HCT116 (cell line): ENCODE measurements at regions not wholly inside any gene's neighbourhood (a gene's known extent, or its start where the extent isn't known, plus 50 kb on each side); places are given as distances from the start of the nearest gene placed in this dataset.

Source experiments
- ATAC-seq: fragments of 200-7000 bp; cut with Tn5 transposase; 2 replicates; pipeline ENCODE4 v1.9.1; 2020; ENCODE audit warnings: mild to moderate bottlenecking, moderate library complexity
- BruUV-seq: library from RNA; stranded (reverse); fragments of 400-500 nt; replicated peaks from 2 replicates; lab custom pipeline; 2021; lab: Mats Ljungman, UMichigan
- CTCF ChIA-PET: fragments of 300-600 bp; sonication (Branson Sonifier 250); formaldehyde crosslinking; loops from one replicate; lab custom pipeline; 2021; ENCODE audit warnings: antibody characterized with exemption; lab: Charles Lee
- POLR2A ChIA-PET: fragments of 300-600, 350-600 bp; sonication (Branson Sonifier 250); formaldehyde crosslinking; loops from one replicate; lab custom pipeline; 2021; ENCODE audit warnings: antibody characterized with exemption; lab: Charles Lee
- RAD21 ChIA-PET, 2 experiments: fragments of 300-600 bp; sonication (Branson Sonifier 250); formaldehyde crosslinking; loops; one replicate each; lab custom pipeline; 2023; ENCODE audit warnings: low total read pairs in 2 of 2; ENCODE audit not compliant: uncharacterized antibody in 2 of 2, unreplicated experiment in 2 of 2, low non-redundant PET in 1 of 2; lab: Charles Lee
- DNase-seq: peaks from one replicate; pipeline ENCODE4 v3.0.0-alpha.2; 2010; ENCODE audit warnings: low read depth, low spot score
- H2AFZ ChIP-seq: fragments of 200-600 bp; shearing (Covaris generic), sonication (generic); 2 replicates; pipeline ENCODE4 v1.6.1; 2017; ENCODE audit warnings: low read depth, mixed run types, mixed read lengths, antibody characterized with exemption, low read length; ENCODE audit not compliant: poor library complexity, severe bottlenecking
- H3K27ac ChIP-seq: 2 replicates; pipeline ENCODE4 v1.5.1; 2012; ENCODE audit warnings: low read depth, low read length
- H3K27me3 ChIP-seq: fragments of 200-600 bp; sonication (generic); 2 replicates; pipeline ENCODE4 v1.6.1; 2016; ENCODE audit warnings: mixed run types, low read length, mixed read lengths; ENCODE audit not compliant: insufficient read depth
- H3K36me3 ChIP-seq, 2 experiments: fragments of 200-500 bp in 1 of 2; fragments of 200-600 bp in 1 of 2; sonication (Bioruptor generic) in 1 of 2; sonication (generic) in 1 of 2; 2 replicates each; pipeline versions ENCODE4 v1.5.1 to v1.6.1; 2014 to 2016; ENCODE audit warnings: low read length in 2 of 2, inconsistent platforms in 1 of 2, mixed read lengths in 1 of 2, mixed run types in 1 of 2; ENCODE audit not compliant: insufficient read depth in 2 of 2, control insufficient read depth in 1 of 2
- H3K4me1 ChIP-seq, 2 experiments: fragments of 200-600 bp in 1 of 2; sonication (generic) in 1 of 2; 2 replicates each; pipeline versions ENCODE4 v1.5.1 to v1.6.1; 2012 to 2017; ENCODE audit warnings: low read length in 2 of 2, inconsistent platforms in 1 of 2, mild to moderate bottlenecking in 1 of 2, mixed read lengths in 1 of 2, mixed run types in 1 of 2, moderate library complexity in 1 of 2; ENCODE audit not compliant: insufficient read depth in 2 of 2, control insufficient read depth in 1 of 2
- H3K4me2 ChIP-seq: fragments of 200-600 bp; sonication (generic); 2 replicates; pipeline ENCODE4 v1.6.1; 2017; ENCODE audit warnings: mixed run types, low read length, mixed read lengths
- H3K4me3 ChIP-seq, 2 experiments: fragments of 200-600 bp in 1 of 2; sonication (generic) in 1 of 2; replicated peaks in 1 of 2; 2 replicates each; pipeline ENCODE4 v1.5.1; 2011 to 2016; ENCODE audit warnings: low read length in 2 of 2, control low read depth in 1 of 2, low read depth in 1 of 2, mild to moderate bottlenecking in 1 of 2, mixed read lengths in 1 of 2, mixed run types in 1 of 2
- H3K79me2 ChIP-seq: fragments of 200-600 bp; sonication (generic); 2 replicates; pipeline ENCODE4 v1.6.1; 2017; ENCODE audit warnings: mild to moderate bottlenecking, mixed run types, low read length, moderate library complexity, mixed read lengths; ENCODE audit not compliant: insufficient read depth
- H3K9ac ChIP-seq: fragments of 200-600 bp; sonication (generic); 2 replicates; pipeline ENCODE4 v1.6.1; 2016; ENCODE audit warnings: low read length, mixed read lengths
- H3K9me2 ChIP-seq: fragments of 200-600 bp; sonication (generic), shearing (Covaris generic); 2 replicates; pipeline ENCODE4 v1.6.1; 2017; ENCODE audit warnings: mixed run types, mild to moderate bottlenecking, moderate library complexity; ENCODE audit not compliant: insufficient read depth
- H3K9me3 ChIP-seq, 2 experiments: fragments of 200-500 bp in 1 of 2; fragments of 200-600 bp in 1 of 2; sonication (Bioruptor generic) in 1 of 2; sonication (generic) in 1 of 2; 2 replicates each; pipeline ENCODE4 v1.6.1; 2014 to 2017; ENCODE audit warnings: low read length in 2 of 2, mixed read lengths in 2 of 2, inconsistent platforms in 1 of 2, low read depth in 1 of 2, mild to moderate bottlenecking in 1 of 2, mixed run types in 1 of 2, moderate library complexity in 1 of 2; ENCODE audit not compliant: control insufficient read depth in 1 of 2, insufficient read depth in 1 of 2
- H4K20me1 ChIP-seq: fragments of 200-600 bp; sonication (generic), shearing (Covaris generic); 2 replicates; pipeline ENCODE4 v1.6.1; 2017; ENCODE audit warnings: mixed run types, mild to moderate bottlenecking, moderate library complexity; ENCODE audit not compliant: insufficient read depth
- CBX3 ChIP-seq: IDR thresholded peaks from 2 replicates; pipeline ENCODE4 v1.6.1; 2012; ENCODE audit warnings: low read depth
- CEBPB ChIP-seq: IDR thresholded peaks from 2 replicates; pipeline ENCODE4 v1.6.1; 2012; ENCODE audit warnings: low read depth
- CTCF ChIP-seq, 3 experiments: fragments of 200-600 bp in 1 of 3; sonication (generic) in 1 of 3; IDR thresholded peaks in 2 of 3; conservative IDR thresholded peaks in 1 of 3; 2 replicates each; pipeline ENCODE4 v1.5.1; 2012 to 2017; ENCODE audit warnings: low read depth in 2 of 3, low read length in 2 of 3, antibody characterized with exemption in 1 of 3, borderline replicate concordance in 1 of 3, control low read depth in 1 of 3, mild to moderate bottlenecking in 1 of 3, mixed read lengths in 1 of 3, mixed run types in 1 of 3, moderate library complexity in 1 of 3; ENCODE audit not compliant: insufficient read depth in 1 of 3
- EGR1 ChIP-seq: IDR thresholded peaks from 2 replicates; pipeline ENCODE4 v1.6.1; 2012; ENCODE audit warnings: low read depth
- ELF1 ChIP-seq: IDR thresholded peaks from 2 replicates; pipeline ENCODE4 v1.6.1; 2012; ENCODE audit warnings: low read depth, borderline replicate concordance
- FOSL1 ChIP-seq: IDR thresholded peaks from 2 replicates; pipeline ENCODE4 v1.6.1; 2012; ENCODE audit warnings: low read depth
- RAD21 ChIP-seq: IDR thresholded peaks from 2 replicates; pipeline ENCODE4 v1.6.1; 2012; ENCODE audit warnings: low read depth, mild to moderate bottlenecking
- REST ChIP-seq: IDR thresholded peaks from 2 replicates; pipeline ENCODE4 v1.6.1; 2012; ENCODE audit warnings: low read depth
- intact Hi-C: fragments of 100-400 bp; cut with micrococcal nuclease; formaldehyde crosslinking; loops from 2 replicates; pipeline ENCODE4 v1.10.0; 2022

DNA sequence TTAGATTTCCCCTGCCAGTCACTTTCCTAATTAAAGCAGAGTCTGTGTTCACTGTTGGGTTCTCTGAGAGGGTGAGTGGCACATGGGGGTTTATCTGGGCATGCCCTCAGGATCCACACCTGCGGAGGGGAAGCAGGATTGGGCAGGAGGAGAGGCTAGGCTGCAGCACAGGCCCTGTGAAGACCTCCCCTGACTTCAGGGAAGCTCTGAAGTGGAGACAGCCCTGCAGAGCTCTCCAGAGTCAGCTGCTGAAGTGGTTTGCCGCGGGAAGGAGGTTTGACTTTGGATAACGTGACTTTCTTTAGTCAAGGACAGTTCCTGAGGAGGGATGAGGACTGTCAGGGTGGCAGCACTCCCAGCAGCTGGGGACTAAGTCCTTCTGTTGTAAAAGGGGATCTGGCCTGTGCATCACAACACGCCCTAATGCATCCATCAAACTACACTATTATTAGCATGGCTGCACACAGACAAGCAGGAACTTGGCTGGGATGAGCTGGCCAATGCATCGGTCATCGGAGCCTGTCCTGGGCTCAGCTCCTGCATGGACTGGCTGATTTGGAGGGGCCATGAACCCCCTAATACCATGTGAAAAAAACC, 50.9 kb upstream of the LEP start:
- H3K4me1 ChIP-seq = no peaks in the 10 kb centered on the region
- H3K27ac ChIP-seq = no peak overlapping the region
- no peak for ATAC-seq
- no peak overlapping the region for H3K4me3 ChIP-seq
- no peak overlapping the region for H3K9ac ChIP-seq
- no peaks in the 10 kb centered on the region for H3K36me3 ChIP-seq
- H3K9me3 ChIP-seq = peaks cover 0 to 5% of the 10 kb centered on the region in 2 experiments; a peak in 1 of 4 replicates
- H2AFZ ChIP-seq = no peak overlapping the region
- intact Hi-C loops = no loop called here
- no peaks in the 10 kb centered on the region for H3K9me2 ChIP-seq
- H3K27me3 ChIP-seq = no peaks in the 10 kb centered on the region
- no peak for DNase-seq
- H3K4me2 ChIP-seq = no peak overlapping the region
- H4K20me1 ChIP-seq = no peaks in the 10 kb centered on the region
- no peak for TF ChIP-seq CBX3
- TF ChIP-seq RAD21 = no peak
- no peak for TF ChIP-seq FOSL1
- no peak for TF ChIP-seq EGR1
- TF ChIP-seq CTCF (IDR thresholded peaks at IDR 0.05 in 2 of 3, conservative IDR thresholded peaks at IDR 0.05 in 1 of 3; ENCODE audit: borderline replicate concordance in 1 of 3, insufficient read depth in 1 of 3, low read depth in 2 of 3, low read length in 2 of 3) = no peak
- no peak for TF ChIP-seq CEBPB
- TF ChIP-seq REST = no peak
- TF ChIP-seq ELF1 = no peak
- BruUV-seq = no TSS peak
- RAD21 ChIA-PET = no interaction called here
- H3K79me2 ChIP-seq = no peaks in the 10 kb centered on the region
- CTCF ChIA-PET = interaction anchor here (1.1 kb wide), 1 partner anchor 54 kb away, joined by 3 read pairs; no protein-coding TSS in a partner anchor
- POLR2A ChIA-PET = no interaction called here
